ENCODE measurements at regions not wholly inside any gene's neighbourhood (a gene's known extent, or its start where the extent isn't known, plus 50 kb on each side); places are given as distances from the start of the nearest gene placed in this dataset.

DNA sequence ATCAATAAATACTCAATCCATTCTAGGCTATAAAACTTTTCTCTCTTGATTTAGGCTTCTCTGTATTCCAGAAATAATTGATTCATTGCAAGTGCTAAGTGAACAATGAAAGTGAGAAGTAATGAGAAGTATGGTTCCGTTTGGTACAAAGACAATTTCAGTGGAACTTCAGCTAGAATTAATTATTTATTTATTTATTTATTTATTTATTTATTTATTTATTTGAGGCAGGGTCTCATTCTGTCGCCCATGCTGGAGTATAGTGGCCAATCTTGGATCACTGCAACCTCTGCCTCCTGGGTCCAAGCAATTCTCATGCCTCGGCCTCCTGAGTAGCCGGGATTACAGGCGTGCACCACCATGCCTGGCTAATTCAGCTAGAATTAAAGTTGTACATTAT lies 262.1 kb downstream of the B3GLCT start:
- TF ChIP-seq, protein P1, sequence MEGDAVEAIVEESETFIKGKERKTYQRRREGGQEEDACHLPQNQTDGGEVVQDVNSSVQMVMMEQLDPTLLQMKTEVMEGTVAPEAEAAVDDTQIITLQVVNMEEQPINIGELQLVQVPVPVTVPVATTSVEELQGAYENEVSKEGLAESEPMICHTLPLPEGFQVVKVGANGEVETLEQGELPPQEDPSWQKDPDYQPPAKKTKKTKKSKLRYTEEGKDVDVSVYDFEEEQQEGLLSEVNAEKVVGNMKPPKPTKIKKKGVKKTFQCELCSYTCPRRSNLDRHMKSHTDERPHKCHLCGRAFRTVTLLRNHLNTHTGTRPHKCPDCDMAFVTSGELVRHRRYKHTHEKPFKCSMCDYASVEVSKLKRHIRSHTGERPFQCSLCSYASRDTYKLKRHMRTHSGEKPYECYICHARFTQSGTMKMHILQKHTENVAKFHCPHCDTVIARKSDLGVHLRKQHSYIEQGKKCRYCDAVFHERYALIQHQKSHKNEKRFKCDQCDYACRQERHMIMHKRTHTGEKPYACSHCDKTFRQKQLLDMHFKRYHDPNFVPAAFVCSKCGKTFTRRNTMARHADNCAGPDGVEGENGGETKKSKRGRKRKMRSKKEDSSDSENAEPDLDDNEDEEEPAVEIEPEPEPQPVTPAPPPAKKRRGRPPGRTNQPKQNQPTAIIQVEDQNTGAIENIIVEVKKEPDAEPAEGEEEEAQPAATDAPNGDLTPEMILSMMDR (IDR thresholded peaks at IDR 0.05), result no peak
- TF ChIP-seq POLR2A (IDR thresholded peaks at IDR 0.05), result no peak
- no peak for TF ChIP-seq EP300 (IDR thresholded peaks at IDR 0.05)

Measured in upper lobe of left lung (tissue), 4 donors.